K562 (cell line): ENCODE measurements at regions not wholly inside any gene's neighbourhood (a gene's known extent, or its start where the extent isn't known, plus 50 kb on each side); places are given as distances from the start of the nearest gene placed in this dataset.

Experiments
- CEBPB ChIP-seq: fragments of 450-650 bp; IDR thresholded peaks from 2 replicates; pipeline ENCODE4 v1.6.1; 2016; ENCODE audit warnings: missing genetic modification characterization, missing compliant biosample characterization
- EP300 ChIP-seq: IDR thresholded peaks from 2 replicates; pipeline ENCODE4 v1.6.1; 2012; ENCODE audit warnings: low read length, improper control_type of control experiment
- FOXA1 ChIP-seq: fragments of 450-650 bp; IDR thresholded peaks from 2 replicates; pipeline ENCODE4 v1.6.1; 2016; ENCODE audit warnings: mild to moderate bottlenecking, borderline replicate concordance
- JUND ChIP-seq, 2 experiments: IDR thresholded peaks; 2 replicates in 1 of 2; 3 replicates in 1 of 2; pipeline ENCODE4 v1.6.1; 2011; ENCODE audit warnings: borderline replicate concordance in 2 of 2, low read depth in 2 of 2, low read length in 2 of 2, improper control_type of control experiment in 1 of 2, missing biosample characterization in 1 of 2, missing genetic modification characterization in 1 of 2, missing genetic modification reagents in 1 of 2
- KAT7 ChIP-seq: sonication (generic); formaldehyde crosslinking; IDR thresholded peaks from 2 replicates; pipeline ENCODE4 v1.8.0; 2022; ENCODE audit warnings: missing genetic modification reagents, mild to moderate bottlenecking, borderline replicate concordance
- PURB ChIP-seq: sonication (generic); formaldehyde crosslinking; IDR thresholded peaks from 2 replicates; pipeline ENCODE4 v1.9.0; 2021; ENCODE audit warnings: low read depth, mild to moderate bottlenecking, missing genetic modification reagents
- STAT6 ChIP-seq: sonication (generic); formaldehyde crosslinking; IDR thresholded peaks from 2 replicates; pipeline ENCODE4 v1.8.1; 2023; ENCODE audit warnings: mild to moderate bottlenecking, missing genetic modification reagents
- TAF1 ChIP-seq: IDR thresholded peaks from 2 replicates; pipeline ENCODE4 v1.6.1; 2011; ENCODE audit warnings: mild to moderate bottlenecking, low read length, moderate library complexity; ENCODE audit not compliant: insufficient read depth, control insufficient read depth, severe bottlenecking; ENCODE audit errors: extremely low read depth
- VEZF1 ChIP-seq: fragments of 200-800 bp; sonication (Bioruptor generic); IDR thresholded peaks from 2 replicates; pipeline ENCODE4 v1.6.1; 2017; ENCODE audit warnings: missing genetic modification characterization, missing compliant biosample characterization
- TF ChIP-seq, protein P1 (sequence below), 3 experiments: IDR thresholded peaks in 2 of 3; conservative IDR thresholded peaks in 1 of 3; 2 replicates each; pipeline ENCODE4 v1.5.1; 2011 to 2012; ENCODE audit warnings: low read length in 3 of 3, mild to moderate bottlenecking in 3 of 3, control low read depth in 2 of 3, improper control_type of control experiment in 1 of 3, inconsistent platforms in 1 of 3, low read depth in 1 of 3, mixed read lengths in 1 of 3, moderate library complexity in 1 of 3; ENCODE audit not compliant: insufficient read depth in 2 of 3
- TF ChIP-seq, protein P2 (sequence below): fragments of 150-350 bp; IDR thresholded peaks from 2 replicates; pipeline ENCODE4 v1.6.1; 2014; ENCODE audit warnings: low read depth, mild to moderate bottlenecking, low read length, borderline replicate concordance
- TF ChIP-seq, protein P3 (sequence below), 2 experiments: IDR thresholded peaks; 2 replicates each; pipeline ENCODE4 v1.6.1; 2011; ENCODE audit warnings: borderline replicate concordance in 1 of 2, control low read depth in 1 of 2, low read depth in 1 of 2, low read length in 1 of 2, mild to moderate bottlenecking in 1 of 2, mixed read lengths in 1 of 2, moderate library complexity in 1 of 2; ENCODE audit not compliant: insufficient read depth in 1 of 2, insufficient read length in 1 of 2, poor library complexity in 1 of 2, severe bottlenecking in 1 of 2; ENCODE audit errors: extremely low read depth in 1 of 2
- TF ChIP-seq, protein P4 (sequence below): sonication (generic); formaldehyde crosslinking; IDR thresholded peaks from 2 replicates; pipeline ENCODE4 v1.9.0; 2022; ENCODE audit warnings: mild to moderate bottlenecking, missing genetic modification reagents

GRCh38 chr2:66366619-66367018 is 68.3 kb upstream of the MEIS1 start:
- TF ChIP-seq EP300 (no peak), FOXA1 (no peak), STAT6 (CRISPR knock-in tag) (no peak), TAF1 (no peak), CEBPB (no peak), JUND (IDR thresholded peaks at IDR 0.05; ENCODE audit: borderline replicate concordance, low read depth, low read length) (no peak), JUND (tag; IDR thresholded peaks at IDR 0.05; ENCODE audit: borderline replicate concordance, low read depth, low read length) (no peak), KAT7 (CRISPR knock-in tag) (no peak), PURB (no peak), VEZF1 (CRISPR knock-in tag) (no peak)
- TF ChIP-seq, protein P1, sequence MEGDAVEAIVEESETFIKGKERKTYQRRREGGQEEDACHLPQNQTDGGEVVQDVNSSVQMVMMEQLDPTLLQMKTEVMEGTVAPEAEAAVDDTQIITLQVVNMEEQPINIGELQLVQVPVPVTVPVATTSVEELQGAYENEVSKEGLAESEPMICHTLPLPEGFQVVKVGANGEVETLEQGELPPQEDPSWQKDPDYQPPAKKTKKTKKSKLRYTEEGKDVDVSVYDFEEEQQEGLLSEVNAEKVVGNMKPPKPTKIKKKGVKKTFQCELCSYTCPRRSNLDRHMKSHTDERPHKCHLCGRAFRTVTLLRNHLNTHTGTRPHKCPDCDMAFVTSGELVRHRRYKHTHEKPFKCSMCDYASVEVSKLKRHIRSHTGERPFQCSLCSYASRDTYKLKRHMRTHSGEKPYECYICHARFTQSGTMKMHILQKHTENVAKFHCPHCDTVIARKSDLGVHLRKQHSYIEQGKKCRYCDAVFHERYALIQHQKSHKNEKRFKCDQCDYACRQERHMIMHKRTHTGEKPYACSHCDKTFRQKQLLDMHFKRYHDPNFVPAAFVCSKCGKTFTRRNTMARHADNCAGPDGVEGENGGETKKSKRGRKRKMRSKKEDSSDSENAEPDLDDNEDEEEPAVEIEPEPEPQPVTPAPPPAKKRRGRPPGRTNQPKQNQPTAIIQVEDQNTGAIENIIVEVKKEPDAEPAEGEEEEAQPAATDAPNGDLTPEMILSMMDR (IDR thresholded peaks at IDR 0.05 in 2 of 3, conservative IDR thresholded peaks at IDR 0.05 in 1 of 3; ENCODE audit: insufficient read depth in 2 of 3, low read depth in 1 of 3, low read length in 3 of 3), result no peak
- TF ChIP-seq, protein P2, sequence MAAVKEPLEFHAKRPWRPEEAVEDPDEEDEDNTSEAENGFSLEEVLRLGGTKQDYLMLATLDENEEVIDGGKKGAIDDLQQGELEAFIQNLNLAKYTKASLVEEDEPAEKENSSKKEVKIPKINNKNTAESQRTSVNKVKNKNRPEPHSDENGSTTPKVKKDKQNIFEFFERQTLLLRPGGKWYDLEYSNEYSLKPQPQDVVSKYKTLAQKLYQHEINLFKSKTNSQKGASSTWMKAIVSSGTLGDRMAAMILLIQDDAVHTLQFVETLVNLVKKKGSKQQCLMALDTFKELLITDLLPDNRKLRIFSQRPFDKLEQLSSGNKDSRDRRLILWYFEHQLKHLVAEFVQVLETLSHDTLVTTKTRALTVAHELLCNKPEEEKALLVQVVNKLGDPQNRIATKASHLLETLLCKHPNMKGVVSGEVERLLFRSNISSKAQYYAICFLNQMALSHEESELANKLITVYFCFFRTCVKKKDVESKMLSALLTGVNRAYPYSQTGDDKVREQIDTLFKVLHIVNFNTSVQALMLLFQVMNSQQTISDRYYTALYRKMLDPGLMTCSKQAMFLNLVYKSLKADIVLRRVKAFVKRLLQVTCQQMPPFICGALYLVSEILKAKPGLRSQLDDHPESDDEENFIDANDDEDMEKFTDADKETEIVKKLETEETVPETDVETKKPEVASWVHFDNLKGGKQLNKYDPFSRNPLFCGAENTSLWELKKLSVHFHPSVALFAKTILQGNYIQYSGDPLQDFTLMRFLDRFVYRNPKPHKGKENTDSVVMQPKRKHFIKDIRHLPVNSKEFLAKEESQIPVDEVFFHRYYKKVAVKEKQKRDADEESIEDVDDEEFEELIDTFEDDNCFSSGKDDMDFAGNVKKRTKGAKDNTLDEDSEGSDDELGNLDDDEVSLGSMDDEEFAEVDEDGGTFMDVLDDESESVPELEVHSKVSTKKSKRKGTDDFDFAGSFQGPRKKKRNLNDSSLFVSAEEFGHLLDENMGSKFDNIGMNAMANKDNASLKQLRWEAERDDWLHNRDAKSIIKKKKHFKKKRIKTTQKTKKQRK, result no peak
- TF ChIP-seq, protein P3, sequence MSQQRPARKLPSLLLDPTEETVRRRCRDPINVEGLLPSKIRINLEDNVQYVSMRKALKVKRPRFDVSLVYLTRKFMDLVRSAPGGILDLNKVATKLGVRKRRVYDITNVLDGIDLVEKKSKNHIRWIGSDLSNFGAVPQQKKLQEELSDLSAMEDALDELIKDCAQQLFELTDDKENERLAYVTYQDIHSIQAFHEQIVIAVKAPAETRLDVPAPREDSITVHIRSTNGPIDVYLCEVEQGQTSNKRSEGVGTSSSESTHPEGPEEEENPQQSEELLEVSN (IDR thresholded peaks at IDR 0.05; ENCODE audit: borderline replicate concordance in 1 of 2, extremely low read depth in 1 of 2, insufficient read depth in 1 of 2, insufficient read length in 1 of 2, low read depth in 1 of 2, low read length in 1 of 2, poor library complexity in 1 of 2, severe bottlenecking in 1 of 2), result no peak
- TF ChIP-seq, protein P4, sequence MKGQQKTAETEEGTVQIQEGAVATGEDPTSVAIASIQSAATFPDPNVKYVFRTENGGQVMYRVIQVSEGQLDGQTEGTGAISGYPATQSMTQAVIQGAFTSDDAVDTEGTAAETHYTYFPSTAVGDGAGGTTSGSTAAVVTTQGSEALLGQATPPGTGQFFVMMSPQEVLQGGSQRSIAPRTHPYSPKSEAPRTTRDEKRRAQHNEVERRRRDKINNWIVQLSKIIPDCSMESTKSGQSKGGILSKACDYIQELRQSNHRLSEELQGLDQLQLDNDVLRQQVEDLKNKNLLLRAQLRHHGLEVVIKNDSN (CRISPR knock-in tag), result no peak
